ACHN (cell line): ENCODE measurements at regions not wholly inside any gene's neighbourhood (a gene's known extent, or its start where the extent isn't known, plus 50 kb on each side); places are given as distances from the start of the nearest gene placed in this dataset.
"Not testable (repeated sequence)": the region's sequence is repeated elsewhere in the genome, so short reads cannot be mapped to it uniquely, and the experiment has no call there.

Experiments used
- DNase-seq: peaks from one replicate; pipeline ENCODE4 v3.0.0-alpha.2; 2015
- in situ Hi-C: cut with HindIII; loops from 2 replicates; pipeline ENCODE4 v1.10.0; 2017; ENCODE audit warnings: low sequenced_read_pairs, low pct_ligation_motif_present, low pct_unique_long_range_greater_than_20kb

GRCh38 chr1:30438274-30438673 lies 285.1 kb downstream of the MATN1 start:
- DNase-seq, result not testable (repeated sequence)

GRCh38 chr1:30437059-30437576 lies 286.3 kb downstream of the MATN1 start:
- DNase-seq, result no peak
- in situ Hi-C loops, result no loop called here

More at GRCh38 chr1:30438274-30438673, 285.1 kb downstream of the MATN1 start:
- in situ Hi-C loops, result not testable (repeated sequence)

- no peak for DNase-seq
- in situ Hi-C loops, result no loop called here
Measured at GRCh38 chr1:30427545-30427944, 295.8 kb downstream of the MATN1 start.

GRCh38 chr1:30425046-30425445 lies 298.3 kb downstream of the MATN1 start:
- in situ Hi-C loops, result no loop called here

GRCh38 chr1:30423570-30423969 lies 299.8 kb downstream of the MATN1 start:
- in situ Hi-C loops, result no loop called here
- DNase-seq, result no peak

More at GRCh38 chr1:30425046-30425445, 298.3 kb downstream of the MATN1 start:
- DNase-seq, result no peak

- no peak for DNase-seq
- in situ Hi-C loops, result no loop called here
Measured at GRCh38 chr1:30422251-30422650, 301.1 kb downstream of the MATN1 start.

GRCh38 chr1:30420519-30421050 lies 302.8 kb downstream of the MATN1 start:
- DNase-seq, result no peak
- in situ Hi-C loops, result no loop called here

- in situ Hi-C loops, result no loop called here
- no peak for DNase-seq
Measured at GRCh38 chr1:30419831-30420230, 303.6 kb downstream of the MATN1 start.

GRCh38 chr1:30418939-30419720 lies 304.3 kb downstream of the MATN1 start:
- in situ Hi-C loops, result no loop called here

GRCh38 chr1:30418061-30418938 lies 305.1 kb downstream of the MATN1 start:
- no peak for DNase-seq

More at GRCh38 chr1:30418939-30419720, 304.3 kb downstream of the MATN1 start:
- DNase-seq, result no peak

GRCh38 chr1:30417701-30418046 lies 305.7 kb downstream of the MATN1 start:
- in situ Hi-C loops, result no loop called here

More at GRCh38 chr1:30418061-30418938, 305.1 kb downstream of the MATN1 start:
- in situ Hi-C loops, result no loop called here

GRCh38 chr1:30417001-30417700 lies 306.2 kb downstream of the MATN1 start:
- in situ Hi-C loops, result no loop called here
- no peak for DNase-seq

More at GRCh38 chr1:30417701-30418046, 305.7 kb downstream of the MATN1 start:
- DNase-seq, result no peak

GRCh38 chr1:30416221-30416820 lies 307.1 kb downstream of the MATN1 start:
- in situ Hi-C loops, result no loop called here
- DNase-seq, result no peak

GRCh38 chr1:30415171-30415940 lies 308.0 kb downstream of the MATN1 start:
- DNase-seq, result no peak
- in situ Hi-C loops, result no loop called here

GRCh38 chr1:30414851-30415165 lies 308.6 kb downstream of the MATN1 start:
- in situ Hi-C loops, result no loop called here
- no peak for DNase-seq

GRCh38 chr1:30414086-30414850 lies 309.1 kb downstream of the MATN1 start:
- in situ Hi-C loops, result no loop called here
- no peak for DNase-seq

GRCh38 chr1:30413606-30414005 lies 309.8 kb downstream of the MATN1 start:
- DNase-seq, result no peak

More at GRCh38 chr1:30413606-30414005, 309.8 kb downstream of the MATN1 start:
- in situ Hi-C loops, result no loop called here
